Caco-2 (cell line): ENCODE measurements at regions not wholly inside any gene's neighbourhood (a gene's known extent, or its start where the extent isn't known, plus 50 kb on each side); places are given as distances from the start of the nearest gene placed in this dataset.

Experiments used
- BruUV-seq: library from RNA; stranded (reverse); fragments of 400-500 nt; replicated peaks from 2 replicates; lab custom pipeline; 2021; lab: Mats Ljungman, UMichigan
- CTCF ChIA-PET: fragments of 300-600 bp; sonication (Branson Sonifier 250); formaldehyde crosslinking; loops from one replicate; lab custom pipeline; 2022; ENCODE audit warnings: antibody characterized with exemption; lab: Charles Lee
- POLR2A ChIA-PET: fragments of 300-600 bp; sonication (Branson Sonifier 250); formaldehyde crosslinking; loops from one replicate; lab custom pipeline; 2022; ENCODE audit warnings: antibody characterized with exemption; lab: Charles Lee
- DNase-seq, 2 experiments: peaks; one replicate each; pipeline versions ENCODE4 v3.0.0 to v3.0.0-alpha.2; 2020 to 2022
- H3K27me3 ChIP-seq: replicated peaks from 2 replicates; pipeline ENCODE4 v1.6.0; 2011; ENCODE audit warnings: low read length; ENCODE audit not compliant: control insufficient read depth, insufficient read depth
- H3K36me3 ChIP-seq: 2 replicates; pipeline ENCODE4 v1.5.1; 2011; ENCODE audit warnings: low read length; ENCODE audit not compliant: control insufficient read depth, insufficient read depth
- H3K4me1 ChIP-seq: fragments of 250-450 bp; sonication (Bioruptor Pico); 2 replicates; pipeline ENCODE4 v1.5.1; 2020; ENCODE audit warnings: mild to moderate bottlenecking
- H3K4me3 ChIP-seq: 2 replicates; pipeline ENCODE4 v1.5.1; 2011; ENCODE audit warnings: low read depth, mild to moderate bottlenecking, control low read depth, low read length
- H3K9me3 ChIP-seq: fragments of 250-450 bp; sonication (Bioruptor Pico); 2 replicates; pipeline ENCODE4 v1.5.1; 2020; ENCODE audit warnings: mild to moderate bottlenecking, moderate library complexity
- H3K27ac Mint-ChIP-seq: one replicate; pipeline ENCODE4 v1.8.0; 2022; ENCODE audit warnings: mixed read lengths; ENCODE audit not compliant: unreplicated experiment
- H3K27me3 Mint-ChIP-seq: one replicate; pipeline ENCODE4 v1.8.0; 2022; ENCODE audit warnings: mixed read lengths; ENCODE audit not compliant: insufficient read depth, unreplicated experiment
- H3K36me3 Mint-ChIP-seq: one replicate; pipeline ENCODE4 v1.8.0; 2022; ENCODE audit warnings: mild to moderate bottlenecking, mixed read lengths; ENCODE audit not compliant: insufficient read depth, unreplicated experiment
- H3K4me1 Mint-ChIP-seq: one replicate; pipeline ENCODE4 v1.8.0; 2022; ENCODE audit warnings: low read depth, mixed read lengths; ENCODE audit not compliant: unreplicated experiment
- H3K4me3 Mint-ChIP-seq: one replicate; pipeline ENCODE4 v1.8.0; 2022; ENCODE audit warnings: mild to moderate bottlenecking, moderate library complexity, mixed read lengths; ENCODE audit not compliant: unreplicated experiment
- H3K9me3 Mint-ChIP-seq: one replicate; pipeline ENCODE4 v1.8.0; 2022; ENCODE audit warnings: mixed read lengths; ENCODE audit not compliant: unreplicated experiment
- CTCF ChIP-seq, 2 experiments: fragments of 200-600 bp in 1 of 2; IDR thresholded peaks; 1 replicate in 1 of 2; 2 replicates in 1 of 2; pipeline versions ENCODE4 v1.5.1 to v1.8.0; 2011 to 2022; ENCODE audit warnings: antibody characterized with exemption in 1 of 2, control low read depth in 1 of 2, inconsistent platforms in 1 of 2, low read depth in 1 of 2, low read length in 1 of 2, mild to moderate bottlenecking in 1 of 2, moderate library complexity in 1 of 2; ENCODE audit not compliant: insufficient read depth in 1 of 2, severe bottlenecking in 1 of 2, unreplicated experiment in 1 of 2
- intact Hi-C: fragments of 100-400 bp; cut with micrococcal nuclease; formaldehyde crosslinking; loops from one replicate; pipeline ENCODE4 v1.10.0; 2022; ENCODE audit not compliant: unreplicated experiment

DNA sequence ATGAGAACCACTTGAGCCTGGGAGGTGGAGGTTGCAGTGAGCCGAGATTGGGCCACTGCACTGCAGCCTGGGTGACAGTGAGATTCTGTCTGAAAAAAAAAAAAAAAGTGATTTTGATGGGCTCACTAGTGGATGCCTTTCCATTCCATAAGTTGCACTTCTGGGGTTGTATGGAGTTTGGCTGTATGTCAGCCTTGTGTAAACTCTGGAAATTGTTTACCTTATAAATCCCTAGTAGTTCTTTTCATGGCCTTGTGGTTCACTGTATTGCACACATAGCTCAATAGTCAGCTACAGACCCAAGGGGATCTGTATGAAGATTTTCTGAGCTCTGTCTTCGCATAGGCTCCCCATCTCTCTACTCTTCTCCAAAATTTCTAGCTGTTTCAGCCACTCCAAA lies 131.9 kb downstream of the SOX11 start:
- H3K27me3 ChIP-seq = no peaks in the 10 kb centered on the region
- DNase-seq = no peak
- no TSS peak for BruUV-seq
- Mint-ChIP-seq H3K4me3 (no peak overlapping the region), H3K27ac (no peak overlapping the region), H3K9me3 (peaks cover 16% of the 10 kb centered on the region), H3K36me3 (no peaks in the 10 kb centered on the region), H3K4me1 (no peaks in the 10 kb centered on the region), H3K27me3 (no peaks in the 10 kb centered on the region)
- H3K4me3 ChIP-seq = no peak overlapping the region
- ChIA-PET CTCF (no interaction called here), POLR2A (no interaction called here)
- no peaks in the 10 kb centered on the region for H3K36me3 ChIP-seq
- intact Hi-C loops = no loop called here
- H3K9me3 ChIP-seq = no peaks in the 10 kb centered on the region
- no peaks in the 10 kb centered on the region for H3K4me1 ChIP-seq
- TF ChIP-seq CTCF (IDR thresholded peaks at IDR 0.05; ENCODE audit: insufficient read depth in 1 of 2, low read depth in 1 of 2, low read length in 1 of 2, severe bottlenecking in 1 of 2, unreplicated experiment in 1 of 2) = no peak

GRCh38 chr2:5825686-5826085 lies 133.5 kb downstream of the SOX11 start:
- H3K9me3 Mint-ChIP-seq = peaks cover 16% of the 10 kb centered on the region
- ChIA-PET CTCF (no interaction called here), POLR2A (no interaction called here)
- H3K27ac Mint-ChIP-seq = no peak overlapping the region
- Histone ChIP-seq H3K4me1 (no peaks in the 10 kb centered on the region), H3K27me3 (no peaks in the 10 kb centered on the region), H3K4me3 (no peak overlapping the region), H3K36me3 (no peaks in the 10 kb centered on the region), H3K9me3 (no peaks in the 10 kb centered on the region)
- H3K27me3 Mint-ChIP-seq = no peaks in the 10 kb centered on the region
- BruUV-seq = no TSS peak
- H3K4me1 Mint-ChIP-seq = no peaks in the 10 kb centered on the region
- no peak for DNase-seq
- H3K36me3 Mint-ChIP-seq = no peaks in the 10 kb centered on the region
- H3K4me3 Mint-ChIP-seq = no peak overlapping the region
- TF ChIP-seq CTCF (IDR thresholded peaks at IDR 0.05; ENCODE audit: insufficient read depth in 1 of 2, low read depth in 1 of 2, low read length in 1 of 2, severe bottlenecking in 1 of 2, unreplicated experiment in 1 of 2) = no peak
- intact Hi-C loops = no loop called here

GRCh38 chr2:5826979-5827655 lies 134.9 kb downstream of the SOX11 start:
- CTCF ChIA-PET = no interaction called here

More at GRCh38 chr2:5826979-5827655, 134.9 kb downstream of the SOX11 start:
- Histone ChIP-seq H3K27me3 (no peaks in the 10 kb centered on the region), H3K36me3 (no peaks in the 10 kb centered on the region), H3K4me1 (no peaks in the 10 kb centered on the region), H3K9me3 (no peaks in the 10 kb centered on the region), H3K4me3 (no peak overlapping the region)
- TF ChIP-seq CTCF (IDR thresholded peaks at IDR 0.05; ENCODE audit: insufficient read depth in 1 of 2, low read depth in 1 of 2, low read length in 1 of 2, severe bottlenecking in 1 of 2, unreplicated experiment in 1 of 2) = no peak
- POLR2A ChIA-PET = no interaction called here
- H3K4me3 Mint-ChIP-seq = no peak overlapping the region
- BruUV-seq = no TSS peak
- no peaks in the 10 kb centered on the region for H3K4me1 Mint-ChIP-seq
- H3K9me3 Mint-ChIP-seq = peaks cover 16% of the 10 kb centered on the region
- H3K27me3 Mint-ChIP-seq = no peaks in the 10 kb centered on the region
- no peak for DNase-seq
- no peak overlapping the region for H3K27ac Mint-ChIP-seq
- H3K36me3 Mint-ChIP-seq = no peaks in the 10 kb centered on the region
- intact Hi-C loops = no loop called here
